GM18519 (cell line): ENCODE measurements at regions not wholly inside any gene's neighbourhood (a gene's known extent, or its start where the extent isn't known, plus 50 kb on each side); places are given as distances from the start of the nearest gene placed in this dataset.

Experiments
- ATAC-seq: cut with Tn5 transposase; IDR thresholded peaks from one replicate; pipeline ENCODE4 v1.9.1; 2021; ENCODE audit warnings: mild to moderate bottlenecking, moderate library complexity; ENCODE audit not compliant: unreplicated experiment, low FRiP score

DNA sequence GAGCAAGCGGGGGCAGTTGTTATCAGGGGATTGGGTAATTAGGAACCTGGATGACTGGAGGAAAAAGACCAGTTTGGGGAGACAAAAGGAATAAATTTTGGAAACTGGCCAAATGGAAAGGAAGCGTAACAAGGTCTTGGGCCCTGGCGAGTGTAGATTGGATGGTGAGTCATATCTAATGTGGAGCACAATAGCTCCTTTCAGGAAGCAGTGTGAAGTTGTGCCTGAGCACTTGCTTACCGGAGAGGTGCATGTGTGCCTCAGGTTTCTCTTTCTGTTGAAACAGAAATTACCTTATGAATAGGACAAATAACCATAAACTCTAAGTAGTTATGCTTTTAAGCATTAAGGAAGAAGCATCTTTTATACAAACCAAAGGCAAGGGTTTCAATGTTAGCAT, 176.4 kb downstream of the KIF4B start:
- ATAC-seq: peak; percentile 49

DNA sequence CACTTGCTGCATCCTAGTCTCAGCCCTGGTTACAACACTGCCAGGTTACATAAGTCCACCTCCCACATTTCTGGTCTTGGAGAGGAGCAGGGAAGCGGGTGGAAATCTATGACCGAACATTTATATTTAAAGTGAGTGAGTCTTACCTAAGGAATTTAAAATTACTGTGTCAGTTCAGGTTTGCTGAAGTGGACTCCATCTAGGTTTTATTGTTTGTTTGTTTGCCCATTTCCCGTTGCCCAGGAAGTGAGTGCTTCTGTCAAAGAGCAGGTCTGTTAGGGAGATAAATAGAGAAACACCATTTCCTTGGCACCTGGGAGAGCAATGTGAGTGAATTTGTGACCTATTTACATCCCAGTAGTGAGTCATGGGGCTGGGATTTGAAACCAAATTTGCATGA, 179.5 kb downstream of the KIF4B start:
- ATAC-seq: no peak

DNA sequence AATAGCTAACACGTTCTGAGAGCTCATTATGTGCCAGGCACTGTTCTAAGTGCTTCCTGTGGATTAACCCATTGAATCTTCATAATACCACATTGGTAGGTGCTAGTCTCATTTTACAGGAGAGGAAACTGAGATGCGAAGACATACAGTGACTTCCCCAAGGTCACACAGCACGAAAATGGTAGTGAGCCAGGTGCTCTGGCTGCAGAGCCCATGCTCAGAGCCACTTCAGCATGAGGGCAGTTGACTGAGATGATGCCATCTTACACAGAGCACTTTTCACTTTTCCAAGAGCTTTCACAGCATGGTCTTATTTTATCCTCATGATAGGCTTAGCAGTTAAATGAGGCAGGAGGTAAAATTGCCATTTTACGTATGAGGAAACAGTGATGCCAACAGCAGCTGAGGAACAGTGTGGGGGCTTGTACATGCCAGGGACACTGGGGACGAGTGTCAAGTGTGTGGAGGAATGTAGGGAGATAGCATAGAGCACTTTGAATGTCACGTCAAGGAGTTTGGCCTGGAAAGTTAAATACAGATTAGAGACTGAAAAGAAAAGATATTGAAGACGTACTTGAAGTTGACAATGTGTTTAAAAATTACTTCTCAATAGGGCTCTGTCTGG, 180.0 kb downstream of the KIF4B start:
- ATAC-seq: no peak

DNA sequence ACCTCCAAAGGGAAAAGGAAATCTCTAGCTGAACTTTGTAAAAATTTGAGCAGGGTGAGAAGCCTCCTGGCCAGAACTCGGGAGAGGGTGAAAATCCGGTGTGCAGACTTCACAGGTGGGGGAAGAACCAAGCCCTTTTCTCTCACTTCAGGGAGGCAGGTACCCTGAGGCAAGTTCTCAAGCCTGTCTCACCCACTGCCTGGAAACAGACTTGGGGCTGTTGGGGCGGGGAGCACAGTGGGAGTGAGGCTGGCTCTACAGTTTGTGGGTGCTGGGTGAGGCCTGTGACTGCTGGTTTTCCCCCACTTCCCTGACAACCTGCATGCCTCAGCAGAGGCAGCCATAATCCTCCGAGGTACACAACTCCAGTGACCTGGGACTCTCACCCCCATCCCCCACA, 187.1 kb downstream of the KIF4B start:
- no peak for ATAC-seq

DNA sequence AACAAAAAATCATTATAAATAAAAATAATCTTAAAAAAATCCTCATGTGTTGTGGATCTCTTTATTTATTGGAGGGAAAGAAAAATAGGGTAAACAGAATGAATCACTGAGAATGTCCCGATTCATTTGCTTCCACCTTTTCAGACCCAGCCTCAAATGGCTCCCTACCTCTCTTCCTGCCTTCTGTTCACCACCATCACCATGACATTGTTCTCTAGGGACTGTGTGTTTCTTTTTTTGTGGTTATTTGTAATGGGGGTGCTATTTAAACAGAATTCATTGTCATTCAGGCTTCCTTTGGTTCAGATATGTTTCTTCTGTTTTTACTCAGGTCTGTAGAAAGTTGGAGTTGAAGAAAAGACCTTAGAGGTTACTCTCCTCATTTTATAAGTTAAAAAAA, 198.2 kb downstream of the KIF4B start:
- ATAC-seq: no peak

DNA sequence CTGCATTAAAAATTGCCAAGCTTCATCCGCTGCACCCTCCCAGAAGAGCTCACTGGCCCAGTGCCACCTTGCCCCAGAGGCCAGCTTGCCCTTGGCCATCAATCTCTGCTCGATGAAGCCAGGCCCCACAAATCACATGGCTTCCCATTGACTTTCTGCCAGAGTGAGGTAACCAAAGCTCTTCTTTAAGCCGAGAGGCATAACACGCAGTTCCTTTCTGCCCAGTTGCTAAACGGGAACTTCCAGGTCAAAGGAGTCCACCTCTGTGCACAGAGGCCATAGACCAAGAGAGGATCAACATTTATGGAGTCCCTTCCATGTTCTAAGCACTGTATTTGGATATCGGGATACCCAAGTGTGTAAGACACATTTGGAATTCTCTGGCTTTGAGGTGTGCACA, 208.8 kb downstream of the KIF4B start:
- no peak for ATAC-seq

DNA sequence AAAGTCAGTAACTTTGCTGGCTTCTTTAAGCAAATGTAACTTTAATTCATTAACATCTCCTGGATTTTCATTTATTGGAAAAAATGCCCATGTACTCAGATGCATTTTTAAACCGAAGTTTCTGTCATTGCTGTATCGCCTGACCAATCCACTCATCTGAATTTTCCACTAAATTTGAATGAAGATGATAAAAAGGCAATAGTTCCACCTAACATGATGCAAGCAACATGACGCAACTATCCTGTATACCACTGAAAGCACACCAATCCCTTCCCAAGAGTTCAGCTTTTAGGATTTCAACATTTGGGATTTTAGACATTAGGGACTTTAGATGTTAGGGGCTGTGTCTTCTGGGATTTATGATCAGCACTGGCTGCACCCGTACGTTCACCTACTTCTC, 215.6 kb downstream of the KIF4B start:
- no peak for ATAC-seq

DNA sequence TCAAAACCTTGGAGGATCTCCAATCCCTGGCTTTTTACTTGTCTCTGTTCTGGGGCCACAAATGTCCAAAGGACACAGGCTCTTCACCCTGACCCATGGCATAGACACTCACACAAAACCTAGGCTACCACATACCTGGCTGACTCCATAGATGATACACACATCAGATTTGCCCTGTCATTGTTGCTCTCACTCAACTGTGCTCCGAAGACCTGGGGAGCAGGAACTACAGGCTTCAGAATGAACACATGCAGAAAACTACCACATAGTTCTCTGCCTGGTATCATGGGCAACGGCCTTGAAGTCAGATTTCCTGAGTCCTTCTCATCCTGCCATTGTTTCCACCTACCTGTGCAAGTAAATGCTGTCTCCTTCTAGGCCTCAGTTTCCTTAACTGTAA, 226.2 kb downstream of the KIF4B start:
- ATAC-seq: no peak

DNA sequence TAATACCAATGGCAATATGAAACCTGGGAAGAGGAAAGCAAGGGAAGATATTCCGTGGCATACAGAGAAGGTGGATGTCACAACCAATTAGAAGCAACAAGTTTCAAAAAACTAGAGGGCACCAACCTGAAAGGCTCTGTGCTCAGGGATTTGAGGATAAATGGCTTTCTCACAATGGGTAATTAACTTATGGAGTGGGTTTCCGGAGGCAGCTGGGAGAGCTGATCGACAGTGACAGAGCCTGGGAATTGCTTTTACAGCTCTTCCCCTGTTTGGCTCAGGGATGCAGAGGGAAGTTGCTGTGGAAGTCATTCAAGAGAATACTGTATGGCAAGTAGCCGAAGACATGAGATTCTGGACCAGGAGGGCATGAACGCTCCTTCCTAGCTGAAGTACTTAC, 237.0 kb downstream of the KIF4B start:
- no peak for ATAC-seq

DNA sequence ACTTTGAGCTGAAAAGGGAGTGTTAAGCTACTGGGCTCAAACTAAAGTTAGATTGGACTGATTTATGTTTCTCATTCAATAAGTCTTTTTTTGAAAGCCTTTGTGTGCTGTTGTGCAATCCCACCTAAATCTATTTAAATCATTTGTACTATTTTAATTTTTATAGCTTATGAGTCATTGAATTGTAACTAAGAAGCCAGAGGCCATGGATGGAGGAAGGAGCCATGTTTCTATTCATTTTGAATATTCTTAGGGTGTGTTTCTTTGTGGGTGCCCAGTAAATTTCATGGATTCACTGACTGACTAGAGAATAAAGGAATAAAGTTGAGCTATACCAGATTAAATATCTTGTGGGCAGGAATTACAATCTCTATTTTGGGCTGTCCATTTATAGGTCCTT, 238.5 kb downstream of the KIF4B start:
- ATAC-seq: no peak

DNA sequence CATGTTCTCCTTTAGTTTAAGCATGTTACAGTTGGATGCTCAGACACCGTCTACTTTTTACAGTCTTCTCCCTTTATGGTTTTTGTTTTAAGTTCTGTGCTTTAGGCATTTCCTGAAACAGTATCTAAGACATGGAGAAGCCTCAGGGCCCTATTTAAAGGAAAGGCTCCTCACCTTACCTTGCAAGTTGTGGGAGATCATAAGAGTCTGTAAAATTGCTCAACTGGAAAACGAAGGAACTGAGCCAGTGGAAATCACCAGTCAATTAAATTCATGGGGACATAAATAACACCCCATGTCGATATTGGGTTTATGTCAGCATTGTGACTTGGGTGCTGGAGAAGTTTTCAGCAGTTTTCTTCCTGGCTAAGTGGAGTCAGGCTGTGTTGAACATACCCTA, 239.2 kb downstream of the KIF4B start:
- no peak for ATAC-seq

DNA sequence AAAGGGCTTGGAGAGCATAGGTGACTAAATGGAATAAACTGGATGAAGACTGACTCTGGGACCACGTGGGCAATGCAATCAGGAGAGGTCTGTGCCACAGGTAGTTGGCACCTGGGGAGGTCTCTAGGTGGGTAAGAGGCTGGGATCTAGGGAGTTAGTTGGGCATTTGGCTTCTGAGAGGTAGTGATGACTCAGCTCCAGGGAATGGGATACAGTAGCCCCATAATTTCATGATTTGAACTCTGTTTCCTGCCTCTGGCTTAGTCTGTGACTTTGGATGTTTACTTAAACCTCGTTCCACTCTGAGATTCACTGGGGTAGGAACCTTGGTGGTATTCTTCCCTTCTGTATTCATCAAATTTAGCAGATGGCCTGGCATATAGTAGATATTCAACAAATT, 240.8 kb downstream of the KIF4B start:
- no peak for ATAC-seq

DNA sequence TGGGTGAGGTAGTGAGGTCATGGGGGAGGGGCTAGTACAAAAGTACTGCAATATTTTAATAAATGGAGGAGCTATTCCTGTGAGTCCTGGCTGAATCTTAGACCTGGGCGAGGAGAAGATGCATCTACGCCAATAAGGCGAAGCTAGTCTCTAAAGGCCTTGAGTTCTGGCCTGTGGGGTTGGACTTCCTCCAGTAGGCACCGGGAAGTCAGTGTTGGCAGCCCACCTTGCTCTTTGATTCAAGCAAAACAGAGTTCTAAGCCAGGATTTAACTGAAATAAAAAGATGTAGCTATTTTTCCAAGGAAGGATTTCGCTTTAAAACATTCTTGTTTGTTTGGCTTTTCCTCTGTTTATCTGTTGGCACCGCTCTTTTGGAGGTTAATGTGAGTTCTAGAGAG, 244.6 kb downstream of the KIF4B start:
- no peak for ATAC-seq

DNA sequence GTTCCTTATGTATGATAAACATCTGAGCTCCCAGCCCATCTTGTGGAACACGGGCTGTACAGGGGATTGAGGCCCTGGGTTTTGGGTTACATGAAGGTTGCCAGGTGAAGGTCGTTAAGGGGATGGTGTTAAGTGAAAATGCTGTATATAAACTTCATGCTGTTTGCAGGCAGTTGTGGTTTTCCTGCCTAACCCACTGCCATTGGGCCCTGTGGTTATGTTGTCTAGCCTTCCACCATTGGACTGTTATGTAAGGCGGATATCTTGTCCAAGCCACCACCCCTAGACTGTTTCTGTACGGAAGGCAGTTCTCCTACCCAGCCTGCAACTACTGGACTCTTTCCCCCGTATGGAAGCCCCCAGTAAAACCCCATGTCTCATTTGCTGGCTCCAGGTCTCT, 246.1 kb downstream of the KIF4B start:
- no peak for ATAC-seq

DNA sequence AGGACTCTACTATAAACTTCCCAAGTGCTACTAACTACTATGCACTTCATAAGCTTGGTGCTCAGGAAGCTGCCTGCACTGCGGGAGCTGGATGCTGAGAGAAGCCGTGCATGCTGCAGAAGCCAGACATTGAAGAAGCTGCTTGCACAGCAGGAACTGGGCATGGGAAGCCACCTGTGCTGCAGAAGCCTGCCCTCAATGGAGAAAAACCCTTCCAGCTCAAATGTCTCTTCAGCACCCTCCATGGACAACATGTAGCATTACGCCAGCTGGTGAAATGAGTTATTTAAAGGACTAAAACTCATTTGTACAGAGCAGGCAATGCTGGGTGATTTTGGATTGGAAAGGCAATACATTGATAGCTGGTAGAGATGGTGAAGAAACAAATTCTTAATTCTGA, 247.2 kb downstream of the KIF4B start:
- no peak for ATAC-seq

DNA sequence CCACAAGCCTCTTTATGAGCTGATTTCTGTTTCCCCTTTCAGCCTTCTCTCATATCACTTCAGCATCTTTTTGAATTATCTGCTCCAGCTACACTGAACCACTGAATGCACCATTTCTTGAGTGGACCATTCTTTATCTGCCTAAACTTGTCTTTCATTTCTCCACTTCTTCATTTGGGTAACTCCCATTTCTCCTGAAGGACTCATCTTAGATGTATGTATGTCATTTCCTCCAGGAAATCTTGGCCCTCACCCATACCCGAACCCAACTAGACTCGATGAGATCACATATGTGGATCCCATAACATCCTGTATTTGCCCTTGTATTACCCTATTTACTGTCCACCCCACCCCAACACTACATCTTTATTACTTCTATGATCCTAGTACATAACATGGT, 249.8 kb downstream of the KIF4B start:
- no peak for ATAC-seq

DNA sequence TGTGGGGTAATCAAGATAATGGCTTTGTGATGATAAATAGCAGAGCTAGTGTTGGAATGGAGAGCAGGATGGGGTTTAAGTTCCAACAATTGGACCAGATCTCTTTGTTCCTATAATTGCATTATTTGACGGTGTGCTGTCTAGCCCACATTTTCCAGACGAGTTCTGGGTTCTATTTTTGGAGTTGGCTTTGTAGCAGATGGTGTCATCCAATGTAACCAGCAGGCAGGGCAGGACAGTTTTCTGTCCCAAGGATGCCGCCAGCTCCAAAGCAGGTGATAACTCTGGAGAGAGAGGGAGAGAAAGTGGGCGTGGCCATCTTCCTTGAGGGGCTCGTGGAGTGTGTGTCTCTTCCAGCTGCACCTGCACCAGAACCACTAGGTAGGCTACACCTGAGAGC, 251.3 kb downstream of the KIF4B start:
- no peak for ATAC-seq

DNA sequence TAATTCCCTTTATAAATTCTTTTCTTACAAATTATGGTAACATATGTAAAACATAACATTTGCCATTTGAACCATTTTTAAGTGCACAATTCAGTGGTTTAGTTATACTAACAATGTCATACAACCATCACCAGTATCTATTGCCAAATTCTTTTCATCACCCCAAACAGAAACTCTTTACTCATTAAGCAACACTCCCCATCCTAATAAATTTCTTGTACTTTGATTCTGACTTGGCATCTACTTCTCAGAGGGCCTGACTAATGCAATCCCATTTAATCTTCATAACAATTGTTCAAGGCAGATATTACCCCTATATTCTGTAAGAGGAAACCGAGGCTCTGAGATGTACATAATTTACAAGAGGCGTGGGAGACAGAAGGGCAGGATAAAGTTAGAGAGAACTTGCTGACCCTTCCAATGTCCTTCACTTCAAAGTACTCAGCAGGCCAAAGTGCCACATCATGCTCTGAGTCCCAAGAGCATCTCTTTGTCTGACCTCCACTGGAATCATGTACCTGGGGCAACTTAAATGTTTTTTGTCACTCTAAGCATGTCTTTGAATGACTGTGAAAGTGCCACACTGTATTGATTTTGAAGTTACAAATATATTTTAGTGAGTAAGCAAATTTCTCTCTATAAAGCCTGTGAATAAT, 255.3 kb downstream of the KIF4B start:
- no peak for ATAC-seq

DNA sequence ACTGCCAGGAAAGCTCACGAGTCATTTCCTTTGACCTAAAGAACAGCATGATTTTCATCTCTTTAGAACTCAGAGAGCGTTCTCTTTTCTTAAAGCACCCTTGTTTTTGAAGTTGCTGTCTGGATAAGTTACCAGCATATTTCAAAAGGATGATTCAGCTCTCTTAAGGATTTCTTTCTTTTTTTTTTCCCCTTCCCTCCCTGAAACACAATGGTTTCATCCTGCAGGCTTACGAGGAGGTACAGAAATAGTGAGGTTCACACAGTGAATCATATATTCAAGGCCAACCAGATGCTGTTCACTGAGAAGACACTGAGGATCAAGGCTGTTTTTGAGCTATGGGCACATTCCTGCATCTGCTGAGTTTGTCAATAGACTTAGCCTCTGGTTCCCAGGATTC, 257.2 kb downstream of the KIF4B start:
- no peak for ATAC-seq

DNA sequence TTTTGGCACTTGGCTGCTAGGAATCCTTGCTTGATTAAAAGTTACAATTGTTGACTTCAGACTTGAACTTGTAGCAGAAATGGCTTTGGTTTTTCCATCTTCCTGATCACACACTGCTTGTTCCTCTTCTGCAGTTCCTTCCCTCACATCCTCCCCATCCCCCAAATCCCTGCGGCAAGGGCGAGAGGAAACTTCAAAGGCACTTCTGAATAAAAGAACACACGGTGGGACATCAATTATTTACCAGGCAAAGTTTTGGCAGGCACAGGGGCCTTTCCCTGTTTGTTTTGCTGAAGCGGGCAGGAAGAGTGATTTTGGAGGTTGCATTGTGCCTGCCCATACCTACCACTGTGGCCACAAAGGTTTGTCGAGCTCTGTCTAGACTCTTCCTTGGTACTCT, 260.9 kb downstream of the KIF4B start:
- ATAC-seq: no peak

DNA sequence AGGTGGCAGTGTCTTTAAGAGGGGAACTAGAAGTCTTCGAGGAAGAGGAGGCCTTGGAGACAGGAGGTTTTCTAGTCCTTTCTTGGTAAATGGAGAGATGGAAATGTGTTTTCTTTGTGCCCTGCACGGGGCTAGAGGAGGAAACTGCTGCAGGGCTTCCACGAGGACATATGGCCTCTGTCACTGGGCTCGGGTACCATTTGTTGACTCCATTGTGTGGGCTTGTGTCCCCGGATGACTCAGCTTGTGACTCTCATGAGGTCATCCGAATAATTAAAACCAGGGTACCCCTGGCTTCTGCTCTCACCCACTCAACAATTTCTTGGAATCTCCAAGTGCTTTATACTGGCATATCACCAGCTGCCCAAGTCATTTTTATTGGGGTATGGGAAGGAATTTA, 261.7 kb downstream of the KIF4B start:
- ATAC-seq: no peak

DNA sequence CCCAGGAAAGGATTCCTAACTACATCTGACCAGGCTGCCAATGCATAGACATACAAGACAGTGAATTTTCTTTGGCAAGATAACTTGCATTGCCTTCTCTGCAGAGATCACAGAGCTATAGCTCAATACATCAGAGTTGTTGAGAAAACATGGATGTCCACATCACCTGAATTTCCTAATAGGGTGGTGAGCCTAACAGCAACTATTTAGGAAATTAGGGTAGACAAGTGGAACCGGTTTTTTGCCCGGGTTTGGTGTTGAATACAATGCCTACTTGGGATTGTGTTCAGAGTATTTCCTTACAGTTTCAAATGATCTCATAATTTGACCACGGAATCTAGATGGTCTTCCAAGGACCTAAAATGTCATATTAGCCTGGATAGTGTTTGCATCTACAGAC, 262.7 kb downstream of the KIF4B start:
- no peak for ATAC-seq

DNA sequence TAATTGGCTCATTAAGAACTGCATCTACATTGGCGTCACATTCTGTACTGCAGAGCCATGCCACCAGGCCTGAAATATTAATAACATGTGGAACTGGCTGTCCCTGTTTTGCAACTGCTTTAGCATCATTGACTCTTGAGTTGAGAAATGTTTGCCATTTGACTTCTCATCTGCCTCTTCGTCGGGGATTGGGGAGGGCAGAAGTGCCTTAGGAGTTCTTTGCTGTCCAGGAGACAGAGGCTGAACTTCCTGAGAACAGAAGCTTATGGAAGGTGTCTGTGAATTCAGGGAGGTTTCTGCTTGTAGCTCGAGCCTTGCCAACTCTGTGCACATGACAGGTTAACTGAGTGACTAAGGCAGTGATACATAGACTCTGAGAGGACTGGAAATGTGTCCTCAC, 265.0 kb downstream of the KIF4B start:
- ATAC-seq: no peak
